Liver (tissue), 8 donors: ENCODE measurements at regions not wholly inside any gene's neighbourhood (a gene's known extent, or its start where the extent isn't known, plus 50 kb on each side); places are given as distances from the start of the nearest gene placed in this dataset.

Source experiments
- DNase-seq: peaks from one replicate; pipeline ENCODE4 v3.0.0-alpha.2; 2017; ENCODE audit warnings: low spot score
- H3K27ac ChIP-seq, 2 donors: one replicate each; pipeline ENCODE4 v1.7.0; 2013; ENCODE audit warnings: inconsistent platforms in 2 of 2, low read length in 2 of 2, control low read depth in 1 of 2, low read depth in 1 of 2, mild to moderate bottlenecking in 1 of 2
- H3K27me3 ChIP-seq, 4 donors: one replicate each; pipeline versions ENCODE4 v1.6.1 to v1.7.0; 2013; ENCODE audit warnings: low read length in 3 of 4, inconsistent platforms in 1 of 4, mild to moderate bottlenecking in 1 of 4, moderate library complexity in 1 of 4; ENCODE audit not compliant: control insufficient read depth in 4 of 4, insufficient read depth in 4 of 4
- H3K36me3 ChIP-seq, 4 donors: one replicate each; pipeline versions ENCODE4 v1.6.1 to v1.7.0; 2013; ENCODE audit warnings: low read length in 3 of 4, mild to moderate bottlenecking in 3 of 4, low read depth in 1 of 4, moderate library complexity in 1 of 4; ENCODE audit not compliant: control insufficient read depth in 4 of 4, insufficient read depth in 3 of 4
- H3K4me1 ChIP-seq, 4 donors: one replicate each; pipeline versions ENCODE4 v1.6.1 to v1.7.0; 2013; ENCODE audit warnings: low read length in 3 of 4, mild to moderate bottlenecking in 3 of 4, moderate library complexity in 1 of 4; ENCODE audit not compliant: control insufficient read depth in 4 of 4, insufficient read depth in 4 of 4
- H3K4me3 ChIP-seq, 3 donors: one replicate each; pipeline versions ENCODE4 v1.6.1 to v1.7.0; 2013; ENCODE audit warnings: low read length in 3 of 3, control low read depth in 1 of 3, low read depth in 1 of 3, mild to moderate bottlenecking in 1 of 3
- H3K9ac ChIP-seq, 2 donors: one replicate each; pipeline ENCODE4 v1.7.0; 2013; ENCODE audit warnings: low read length in 2 of 2, mild to moderate bottlenecking in 2 of 2, moderate library complexity in 2 of 2, control low read depth in 1 of 2, low read depth in 1 of 2
- H3K9me3 ChIP-seq, 4 donors: one replicate each; pipeline versions ENCODE4 v1.6.1 to v1.7.0; 2013; ENCODE audit warnings: low read length in 3 of 4; ENCODE audit not compliant: control insufficient read depth in 4 of 4
- EGR1 ChIP-seq, 2 donors: IDR thresholded peaks; 2 replicates each; pipeline ENCODE4 v1.6.1; 2016 to 2018; ENCODE audit warnings: antibody characterized with exemption in 2 of 2, low read depth in 2 of 2
- FOXA1 ChIP-seq: IDR thresholded peaks from 2 replicates; pipeline ENCODE4 v1.6.1; 2016; ENCODE audit warnings: antibody characterized with exemption
- FOXA2 ChIP-seq: IDR thresholded peaks from 2 replicates; pipeline ENCODE4 v1.6.1; 2016; ENCODE audit warnings: antibody characterized with exemption
- GABPA ChIP-seq, 2 donors: IDR thresholded peaks in 1 of 2; conservative IDR thresholded peaks in 1 of 2; 2 replicates each; pipeline ENCODE4 v1.6.1; 2016; ENCODE audit warnings: antibody characterized with exemption in 2 of 2, mild to moderate bottlenecking in 1 of 2, moderate library complexity in 1 of 2
- HNF4A ChIP-seq, 2 donors: conservative IDR thresholded peaks; 2 replicates each; pipeline ENCODE4 v1.6.1; 2016; ENCODE audit warnings: antibody characterized with exemption in 2 of 2, mild to moderate bottlenecking in 2 of 2
- HNF4G ChIP-seq: IDR thresholded peaks from 2 replicates; pipeline ENCODE4 v1.6.1; 2016; ENCODE audit warnings: antibody characterized with exemption
- JUND ChIP-seq, 2 donors: IDR thresholded peaks; 2 replicates each; pipeline ENCODE4 v1.6.1; 2016; ENCODE audit warnings: antibody characterized with exemption in 2 of 2
- NR2F2 ChIP-seq: IDR thresholded peaks from 2 replicates; pipeline ENCODE4 v1.6.1; 2016; ENCODE audit warnings: antibody characterized with exemption
- RAD21 ChIP-seq, 2 donors: IDR thresholded peaks; 2 replicates each; pipeline ENCODE4 v1.6.1; 2016; ENCODE audit warnings: antibody characterized with exemption in 2 of 2, mild to moderate bottlenecking in 2 of 2
- RXRA ChIP-seq, 2 donors: IDR thresholded peaks; 2 replicates each; pipeline ENCODE4 v1.6.1; 2017 to 2018; ENCODE audit warnings: antibody characterized with exemption in 2 of 2, mild to moderate bottlenecking in 1 of 2
- SP1 ChIP-seq: IDR thresholded peaks from 2 replicates; pipeline ENCODE4 v1.6.1; 2018; ENCODE audit warnings: antibody characterized with exemption, mild to moderate bottlenecking
- TAF1 ChIP-seq: conservative IDR thresholded peaks from 2 replicates; pipeline ENCODE4 v1.6.1; 2016; ENCODE audit warnings: antibody characterized with exemption, mild to moderate bottlenecking
- YY1 ChIP-seq: IDR thresholded peaks from 2 replicates; pipeline ENCODE4 v1.6.1; 2016; ENCODE audit warnings: antibody characterized with exemption, mild to moderate bottlenecking
- WGBS: extraction: QIAGEN DNeasy Blood & Tissue Kit; methylation state at CpG from one replicate; pipeline ENCODE4 v1.1.7; 2013; 5-methylcytosine and 5-hydroxymethylcytosine counted together
- TF ChIP-seq, protein P1 (sequence below): IDR thresholded peaks from 2 replicates; pipeline ENCODE4 v1.6.1; 2016; ENCODE audit warnings: antibody characterized with exemption
- TF ChIP-seq, protein P2 (sequence below): fragments of 150-350 bp; IDR thresholded peaks from 2 replicates; pipeline ENCODE4 v1.5.1; 2017; ENCODE audit warnings: improper control_type of control experiment, low read depth, low read length; ENCODE audit not compliant: missing input control
- TF ChIP-seq, protein P3 (sequence below): IDR thresholded peaks from 2 replicates; pipeline ENCODE4 v1.6.1; 2016; ENCODE audit warnings: antibody characterized with exemption
- TF ChIP-seq, protein P4 (sequence below): IDR thresholded peaks from 2 replicates; pipeline ENCODE4 v1.6.1; 2016; ENCODE audit warnings: antibody characterized with exemption, mild to moderate bottlenecking
- TF ChIP-seq, protein P5 (sequence below): IDR thresholded peaks from 2 replicates; pipeline ENCODE4 v1.6.1; 2016; ENCODE audit warnings: antibody characterized with exemption
- donor health status: healthy.
- donor health status: healthy.
- donor health status: healthy.
- donor health status: healthy.
- donor health status: healthy.

DNA sequence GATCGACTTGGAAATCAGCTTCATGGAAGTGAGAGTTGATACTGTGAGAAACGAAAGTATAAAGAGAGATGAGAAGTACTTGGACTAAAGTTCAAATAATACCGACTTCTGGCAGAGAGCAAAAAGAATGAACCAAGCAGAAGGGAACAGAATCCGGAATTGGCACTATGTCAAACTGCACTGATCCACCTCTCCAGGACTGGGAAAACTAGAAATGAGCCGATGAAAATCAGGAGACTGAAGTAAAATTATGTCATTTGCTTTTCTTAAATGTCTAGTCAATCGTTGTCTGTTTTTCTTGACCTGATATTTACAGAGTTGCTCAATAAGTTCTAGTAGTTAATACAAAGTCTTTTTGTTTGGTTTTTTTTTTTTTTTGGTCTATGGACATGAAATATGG lies 163.0 kb upstream of the FOXG1 start:
- Histone ChIP-seq H3K4me3 (no peak overlapping the region), H3K27ac (no peak overlapping the region), H3K9me3 (no peaks in the 10 kb centered on the region), H3K27me3 (peaks cover 0 to 5% (median 0%) of the 10 kb centered on the region in 4 donors), H3K4me1 (no peaks in the 10 kb centered on the region), H3K36me3 (no peaks in the 10 kb centered on the region), H3K9ac (no peak overlapping the region)
- TF ChIP-seq FOXA2, result no peak
- no peak for TF ChIP-seq RXRA (IDR thresholded peaks at IDR 0.05)
- TF ChIP-seq NR2F2, result no peak
- TF ChIP-seq HNF4A (conservative IDR thresholded peaks at IDR 0.05), result no peak
- TF ChIP-seq JUND (IDR thresholded peaks at IDR 0.05), result no peak
- TF ChIP-seq, protein P1, sequence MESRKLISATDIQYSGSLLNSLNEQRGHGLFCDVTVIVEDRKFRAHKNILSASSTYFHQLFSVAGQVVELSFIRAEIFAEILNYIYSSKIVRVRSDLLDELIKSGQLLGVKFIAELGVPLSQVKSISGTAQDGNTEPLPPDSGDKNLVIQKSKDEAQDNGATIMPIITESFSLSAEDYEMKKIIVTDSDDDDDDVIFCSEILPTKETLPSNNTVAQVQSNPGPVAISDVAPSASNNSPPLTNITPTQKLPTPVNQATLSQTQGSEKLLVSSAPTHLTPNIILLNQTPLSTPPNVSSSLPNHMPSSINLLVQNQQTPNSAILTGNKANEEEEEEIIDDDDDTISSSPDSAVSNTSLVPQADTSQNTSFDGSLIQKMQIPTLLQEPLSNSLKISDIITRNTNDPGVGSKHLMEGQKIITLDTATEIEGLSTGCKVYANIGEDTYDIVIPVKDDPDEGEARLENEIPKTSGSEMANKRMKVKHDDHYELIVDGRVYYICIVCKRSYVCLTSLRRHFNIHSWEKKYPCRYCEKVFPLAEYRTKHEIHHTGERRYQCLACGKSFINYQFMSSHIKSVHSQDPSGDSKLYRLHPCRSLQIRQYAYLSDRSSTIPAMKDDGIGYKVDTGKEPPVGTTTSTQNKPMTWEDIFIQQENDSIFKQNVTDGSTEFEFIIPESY, result no peak
- no peak for TF ChIP-seq EGR1 (IDR thresholded peaks at IDR 0.05; ENCODE audit: low read depth in 2 of 2)
- no peak for TF ChIP-seq SP1
- TF ChIP-seq HNF4G, result no peak
- no peak for TF ChIP-seq TAF1
- TF ChIP-seq RAD21 (IDR thresholded peaks at IDR 0.05), result no peak
- TF ChIP-seq YY1, result no peak
- TF ChIP-seq, protein P2, sequence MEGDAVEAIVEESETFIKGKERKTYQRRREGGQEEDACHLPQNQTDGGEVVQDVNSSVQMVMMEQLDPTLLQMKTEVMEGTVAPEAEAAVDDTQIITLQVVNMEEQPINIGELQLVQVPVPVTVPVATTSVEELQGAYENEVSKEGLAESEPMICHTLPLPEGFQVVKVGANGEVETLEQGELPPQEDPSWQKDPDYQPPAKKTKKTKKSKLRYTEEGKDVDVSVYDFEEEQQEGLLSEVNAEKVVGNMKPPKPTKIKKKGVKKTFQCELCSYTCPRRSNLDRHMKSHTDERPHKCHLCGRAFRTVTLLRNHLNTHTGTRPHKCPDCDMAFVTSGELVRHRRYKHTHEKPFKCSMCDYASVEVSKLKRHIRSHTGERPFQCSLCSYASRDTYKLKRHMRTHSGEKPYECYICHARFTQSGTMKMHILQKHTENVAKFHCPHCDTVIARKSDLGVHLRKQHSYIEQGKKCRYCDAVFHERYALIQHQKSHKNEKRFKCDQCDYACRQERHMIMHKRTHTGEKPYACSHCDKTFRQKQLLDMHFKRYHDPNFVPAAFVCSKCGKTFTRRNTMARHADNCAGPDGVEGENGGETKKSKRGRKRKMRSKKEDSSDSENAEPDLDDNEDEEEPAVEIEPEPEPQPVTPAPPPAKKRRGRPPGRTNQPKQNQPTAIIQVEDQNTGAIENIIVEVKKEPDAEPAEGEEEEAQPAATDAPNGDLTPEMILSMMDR, result no peak
- TF ChIP-seq GABPA (IDR thresholded peaks at IDR 0.05 in 1 of 2, conservative IDR thresholded peaks at IDR 0.05 in 1 of 2), result no peak
- TF ChIP-seq, protein P3, sequence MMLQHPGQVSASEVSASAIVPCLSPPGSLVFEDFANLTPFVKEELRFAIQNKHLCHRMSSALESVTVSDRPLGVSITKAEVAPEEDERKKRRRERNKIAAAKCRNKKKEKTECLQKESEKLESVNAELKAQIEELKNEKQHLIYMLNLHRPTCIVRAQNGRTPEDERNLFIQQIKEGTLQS, result no peak
- TF ChIP-seq FOXA1, result no peak
- TF ChIP-seq, protein P4, sequence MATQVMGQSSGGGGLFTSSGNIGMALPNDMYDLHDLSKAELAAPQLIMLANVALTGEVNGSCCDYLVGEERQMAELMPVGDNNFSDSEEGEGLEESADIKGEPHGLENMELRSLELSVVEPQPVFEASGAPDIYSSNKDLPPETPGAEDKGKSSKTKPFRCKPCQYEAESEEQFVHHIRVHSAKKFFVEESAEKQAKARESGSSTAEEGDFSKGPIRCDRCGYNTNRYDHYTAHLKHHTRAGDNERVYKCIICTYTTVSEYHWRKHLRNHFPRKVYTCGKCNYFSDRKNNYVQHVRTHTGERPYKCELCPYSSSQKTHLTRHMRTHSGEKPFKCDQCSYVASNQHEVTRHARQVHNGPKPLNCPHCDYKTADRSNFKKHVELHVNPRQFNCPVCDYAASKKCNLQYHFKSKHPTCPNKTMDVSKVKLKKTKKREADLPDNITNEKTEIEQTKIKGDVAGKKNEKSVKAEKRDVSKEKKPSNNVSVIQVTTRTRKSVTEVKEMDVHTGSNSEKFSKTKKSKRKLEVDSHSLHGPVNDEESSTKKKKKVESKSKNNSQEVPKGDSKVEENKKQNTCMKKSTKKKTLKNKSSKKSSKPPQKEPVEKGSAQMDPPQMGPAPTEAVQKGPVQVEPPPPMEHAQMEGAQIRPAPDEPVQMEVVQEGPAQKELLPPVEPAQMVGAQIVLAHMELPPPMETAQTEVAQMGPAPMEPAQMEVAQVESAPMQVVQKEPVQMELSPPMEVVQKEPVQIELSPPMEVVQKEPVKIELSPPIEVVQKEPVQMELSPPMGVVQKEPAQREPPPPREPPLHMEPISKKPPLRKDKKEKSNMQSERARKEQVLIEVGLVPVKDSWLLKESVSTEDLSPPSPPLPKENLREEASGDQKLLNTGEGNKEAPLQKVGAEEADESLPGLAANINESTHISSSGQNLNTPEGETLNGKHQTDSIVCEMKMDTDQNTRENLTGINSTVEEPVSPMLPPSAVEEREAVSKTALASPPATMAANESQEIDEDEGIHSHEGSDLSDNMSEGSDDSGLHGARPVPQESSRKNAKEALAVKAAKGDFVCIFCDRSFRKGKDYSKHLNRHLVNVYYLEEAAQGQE, result no peak
- TF ChIP-seq, protein P5, sequence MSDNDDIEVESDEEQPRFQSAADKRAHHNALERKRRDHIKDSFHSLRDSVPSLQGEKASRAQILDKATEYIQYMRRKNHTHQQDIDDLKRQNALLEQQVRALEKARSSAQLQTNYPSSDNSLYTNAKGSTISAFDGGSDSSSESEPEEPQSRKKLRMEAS, result no peak
- whole genome bisulfite sequencing, result 42% methylated on average over 6 of the region's 6 CpGs
- DNase-seq, result no peak
